EL (cell line): ENCODE measurements at regions not wholly inside any gene's neighbourhood (a gene's known extent, or its start where the extent isn't known, plus 50 kb on each side); places are given as distances from the start of the nearest gene placed in this dataset.

Experiments
- DNase-seq: peaks from one replicate; pipeline ENCODE4 v3.0.0-alpha.2; 2016

DNA sequence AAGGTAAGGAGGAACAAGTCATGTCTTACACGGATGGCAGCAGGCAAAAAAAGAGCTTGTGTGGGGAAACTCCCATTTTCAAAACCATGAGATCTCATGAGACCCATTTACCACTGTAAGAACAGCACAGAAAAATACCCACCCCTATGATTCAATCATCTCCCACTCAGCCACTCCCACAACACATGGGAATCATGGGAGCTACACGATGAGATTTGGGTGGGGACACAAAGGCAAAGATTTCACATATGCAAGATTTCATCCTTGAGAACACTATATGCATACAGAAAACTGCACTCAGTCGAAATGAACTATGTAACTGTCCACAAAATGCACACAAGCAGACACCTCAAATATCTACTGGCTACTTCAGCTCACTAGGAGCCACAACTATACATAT is 480.6 kb upstream of the BTBD3 start:
- no peak for DNase-seq

DNA sequence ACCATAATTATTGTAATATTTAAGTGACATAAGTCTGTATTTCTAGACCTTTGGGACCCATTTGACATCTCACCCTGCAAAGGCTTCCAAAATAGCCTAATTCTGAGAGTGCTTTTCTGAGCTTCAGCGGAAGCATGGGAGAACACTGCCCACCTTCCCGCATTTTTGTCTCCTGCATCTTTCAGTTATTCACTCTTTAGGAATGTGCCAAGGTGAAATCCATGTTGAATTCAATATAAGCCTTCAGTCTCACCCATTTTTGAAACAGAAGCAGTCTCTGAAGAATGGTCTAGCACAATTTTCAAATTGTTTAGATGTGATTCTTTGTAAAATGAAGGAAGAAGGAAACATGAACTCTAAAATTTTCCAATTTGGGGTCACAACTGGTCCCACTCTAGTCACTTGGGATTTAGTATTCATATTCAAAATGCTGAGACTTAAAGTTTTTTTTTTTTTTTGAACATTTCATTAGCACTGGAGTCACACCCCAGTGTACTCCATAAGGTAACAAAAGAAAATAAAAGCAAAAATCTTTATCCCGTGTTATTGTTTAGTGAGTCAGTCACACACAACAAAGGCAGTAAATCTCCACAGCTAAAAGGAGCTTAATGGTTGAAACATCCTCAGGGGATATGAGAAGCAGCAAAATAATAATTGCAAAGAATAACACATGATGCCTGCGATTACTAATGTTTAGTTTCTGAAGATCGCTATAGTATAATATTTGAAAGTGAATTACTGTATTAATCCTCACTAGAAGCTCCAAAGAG is 479.9 kb upstream of the BTBD3 start:
- no peak for DNase-seq

DNA sequence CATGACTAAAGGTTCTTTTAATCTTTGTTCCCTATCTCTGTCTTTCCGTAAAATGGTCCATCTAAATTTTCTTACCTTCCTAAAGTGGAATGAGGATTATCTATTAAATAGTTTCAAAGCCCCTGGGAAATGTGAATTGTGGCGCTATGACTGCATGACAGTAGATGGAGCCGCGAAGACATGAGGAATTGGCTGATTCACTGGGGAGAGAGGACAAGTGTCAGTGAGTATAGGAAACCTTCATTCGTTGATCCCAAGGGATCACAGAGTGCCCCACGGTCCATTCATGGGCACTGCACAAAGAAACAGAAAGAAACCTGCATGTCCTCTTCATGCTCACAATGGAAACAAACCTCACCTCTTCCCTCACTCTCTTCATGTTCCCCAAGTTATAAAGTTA is 479.3 kb upstream of the BTBD3 start:
- DNase-seq = no peak

DNA sequence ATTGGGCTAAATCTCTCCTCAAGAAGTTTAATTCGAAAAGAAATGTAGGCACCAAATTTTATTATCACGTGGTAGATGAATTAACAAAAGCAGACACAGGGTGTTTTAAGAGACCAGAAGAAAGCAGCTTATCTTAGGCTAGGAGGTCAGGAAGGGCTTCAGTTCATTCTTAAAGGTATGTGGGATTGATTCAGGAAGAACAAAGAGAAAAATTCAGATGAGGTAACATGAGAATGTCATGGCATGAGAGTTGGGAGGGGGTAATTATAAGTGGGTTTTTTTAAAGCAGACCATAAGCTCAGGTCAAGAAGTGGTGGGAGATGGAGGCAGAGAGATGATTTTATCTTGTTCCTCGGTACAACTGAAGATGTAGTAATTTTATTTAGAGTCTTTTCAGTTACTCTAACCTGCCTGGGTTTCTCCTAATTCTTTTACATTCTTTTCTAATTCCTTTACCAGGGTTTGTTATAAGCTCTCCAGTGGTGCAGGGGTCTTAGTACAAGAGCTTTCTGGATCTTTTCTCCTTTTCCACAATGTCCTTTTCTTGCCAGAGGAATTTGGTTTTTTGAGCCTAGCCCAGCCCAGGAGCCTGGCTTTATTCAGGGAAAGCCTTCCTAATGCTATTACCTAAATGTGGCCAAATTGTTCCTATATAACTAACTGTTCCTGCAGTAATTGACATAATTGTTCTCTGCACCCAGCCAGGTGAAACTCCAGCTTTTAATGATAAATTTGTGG is 474.1 kb upstream of the BTBD3 start:
- no peak for DNase-seq

DNA sequence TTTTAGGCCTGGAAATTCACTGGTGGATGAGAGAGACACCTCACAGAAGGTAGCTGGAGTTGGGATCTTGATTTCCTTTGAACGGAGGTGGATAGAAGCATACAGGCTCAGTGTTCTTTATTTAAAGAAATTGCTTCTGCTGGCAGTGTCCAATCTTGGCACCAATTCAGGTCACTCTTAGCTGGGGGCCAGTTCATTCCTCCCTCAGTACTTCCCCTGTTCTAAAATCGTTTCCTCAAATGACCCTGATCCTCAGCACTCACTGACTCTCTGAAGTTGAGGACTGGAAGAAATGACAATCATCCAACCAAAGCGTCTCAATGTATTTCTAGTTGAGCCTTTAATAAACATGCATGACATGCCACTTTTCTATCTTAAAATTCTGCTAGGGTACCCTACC is 472.5 kb upstream of the BTBD3 start:
- DNase-seq = no peak

DNA sequence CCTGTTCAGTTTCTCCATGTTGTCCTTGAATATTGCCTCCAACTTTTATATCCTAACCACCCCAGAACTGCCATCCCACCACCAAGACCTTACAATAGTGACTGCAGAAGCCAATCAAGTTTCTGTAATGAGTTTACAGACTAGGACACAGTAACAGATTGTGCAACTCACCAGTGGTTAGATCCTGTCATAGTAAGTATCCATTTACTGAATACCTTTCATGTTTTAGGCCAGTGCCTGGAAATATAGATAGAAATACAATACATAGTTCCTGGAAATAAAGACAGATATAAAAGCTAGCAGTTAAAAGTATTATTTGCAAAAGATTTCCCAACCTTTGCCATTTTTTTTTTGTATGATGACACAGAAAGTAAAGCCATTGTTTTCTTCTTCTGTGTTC is 471.8 kb upstream of the BTBD3 start:
- DNase-seq = peak; percentile 11

DNA sequence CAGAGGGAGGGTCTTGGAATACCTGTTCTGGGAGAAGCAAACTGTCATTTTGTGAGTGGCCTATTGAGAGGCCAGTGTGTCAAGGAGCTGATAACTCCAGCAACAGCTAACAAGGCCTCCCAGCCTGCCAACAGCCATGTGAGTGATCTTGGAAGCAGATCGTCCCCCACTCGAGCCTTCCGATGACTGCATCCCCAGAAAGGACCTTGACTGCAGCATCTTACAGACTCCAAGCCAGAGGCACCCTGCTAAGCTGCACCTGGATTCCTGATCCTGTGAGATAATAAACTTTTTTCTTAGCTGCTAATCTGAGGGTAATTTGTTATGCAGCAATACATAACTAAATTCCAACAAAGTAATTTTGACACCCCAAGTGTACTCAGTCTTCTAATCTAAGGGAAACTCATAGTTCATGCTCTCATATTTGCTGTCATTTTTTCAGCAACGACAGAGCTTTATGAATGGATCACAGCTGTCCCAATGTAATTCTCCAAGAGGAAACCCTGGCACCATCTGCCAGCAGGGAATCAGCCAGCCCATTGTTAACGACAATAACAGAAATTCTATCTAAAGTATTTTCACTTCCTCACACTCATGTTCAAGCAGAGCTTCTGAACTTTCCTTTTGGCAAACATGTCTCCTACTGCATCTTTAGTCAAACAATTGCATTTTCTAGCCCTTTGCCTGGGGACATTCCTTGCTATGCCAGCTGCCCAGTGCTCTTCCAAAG is 470.2 kb upstream of the BTBD3 start:
- DNase-seq = no peak

DNA sequence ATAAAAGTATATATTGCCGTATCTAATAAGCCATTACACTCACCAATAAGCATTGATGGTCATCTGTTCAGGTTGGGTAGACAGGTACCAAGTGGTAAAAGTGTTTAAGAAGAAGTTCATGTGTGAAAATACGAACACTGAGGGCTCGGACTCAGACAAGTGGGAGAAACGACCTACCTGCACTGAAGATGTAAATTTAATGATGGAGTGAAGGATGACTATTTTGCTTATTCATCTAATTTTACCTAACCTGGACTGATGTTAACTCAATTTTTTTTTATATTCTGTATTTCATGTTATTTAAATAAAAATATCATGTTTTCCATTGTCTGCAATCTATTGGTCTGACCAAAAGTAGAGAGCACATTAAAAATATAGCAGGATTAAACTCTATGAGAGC is 469.1 kb upstream of the BTBD3 start:
- DNase-seq = no peak

DNA sequence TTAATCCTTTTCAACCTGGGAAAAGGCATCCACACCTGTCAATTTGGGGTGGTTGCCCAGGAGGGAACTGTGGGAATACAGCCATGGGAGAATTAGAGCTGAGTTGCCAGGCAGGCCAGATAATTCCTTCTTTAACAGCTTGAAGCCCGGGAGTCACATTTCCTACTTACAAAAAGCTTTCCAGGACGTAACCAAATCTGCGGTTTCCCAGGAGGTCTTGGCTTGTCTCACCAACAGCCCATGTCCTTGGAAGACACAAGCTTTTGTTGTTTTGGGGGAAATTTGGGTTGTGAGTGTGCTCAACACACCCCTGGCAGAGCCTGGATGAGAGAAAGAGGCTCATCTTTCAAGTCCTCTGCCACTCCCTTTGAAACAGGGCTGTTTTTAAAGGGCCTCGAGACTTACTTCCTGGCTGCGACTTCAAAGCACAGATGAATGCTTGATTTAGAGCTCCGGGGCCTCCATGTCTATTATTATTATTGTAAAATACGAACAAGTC is 465.9 kb upstream of the BTBD3 start:
- DNase-seq = no peak

DNA sequence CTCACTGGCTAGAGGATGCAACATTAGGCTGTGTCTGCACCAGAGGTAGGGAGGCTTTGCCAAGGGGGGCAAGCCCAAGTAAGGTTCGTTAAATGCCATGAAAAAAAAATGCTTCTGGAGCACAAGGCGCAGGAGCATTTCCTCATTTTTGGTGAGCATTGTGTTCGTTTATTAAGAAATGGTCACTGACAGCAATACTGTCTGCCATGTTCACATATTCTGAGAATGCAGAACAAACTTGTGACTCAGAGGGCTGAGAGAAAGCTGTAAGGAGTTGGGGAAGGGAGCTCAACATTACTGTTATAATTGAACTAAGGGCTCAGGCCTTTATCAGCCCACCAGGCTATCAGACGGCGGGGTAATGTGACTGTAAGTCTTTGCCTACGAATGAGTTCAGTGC is 465.4 kb upstream of the BTBD3 start:
- DNase-seq = peak; percentile 48

DNA sequence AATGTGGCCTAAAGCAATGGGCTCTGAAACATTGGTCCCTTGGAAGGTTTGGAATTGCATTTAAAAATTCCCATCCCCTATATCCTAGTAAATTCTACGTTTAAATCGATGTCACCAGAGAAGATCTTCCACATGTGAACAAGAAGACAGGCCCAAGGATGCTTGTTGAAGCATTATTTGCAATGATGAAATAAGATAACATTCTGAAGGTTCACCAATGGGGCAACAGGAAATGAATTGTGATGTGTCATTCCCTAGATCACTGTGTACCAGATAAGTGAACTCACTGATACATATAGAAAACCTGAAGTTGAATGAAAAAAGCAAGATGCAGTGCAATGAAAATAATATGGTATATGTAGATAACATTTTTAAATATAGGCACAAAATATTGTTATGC is 464.3 kb upstream of the BTBD3 start:
- DNase-seq = peak; percentile 78

DNA sequence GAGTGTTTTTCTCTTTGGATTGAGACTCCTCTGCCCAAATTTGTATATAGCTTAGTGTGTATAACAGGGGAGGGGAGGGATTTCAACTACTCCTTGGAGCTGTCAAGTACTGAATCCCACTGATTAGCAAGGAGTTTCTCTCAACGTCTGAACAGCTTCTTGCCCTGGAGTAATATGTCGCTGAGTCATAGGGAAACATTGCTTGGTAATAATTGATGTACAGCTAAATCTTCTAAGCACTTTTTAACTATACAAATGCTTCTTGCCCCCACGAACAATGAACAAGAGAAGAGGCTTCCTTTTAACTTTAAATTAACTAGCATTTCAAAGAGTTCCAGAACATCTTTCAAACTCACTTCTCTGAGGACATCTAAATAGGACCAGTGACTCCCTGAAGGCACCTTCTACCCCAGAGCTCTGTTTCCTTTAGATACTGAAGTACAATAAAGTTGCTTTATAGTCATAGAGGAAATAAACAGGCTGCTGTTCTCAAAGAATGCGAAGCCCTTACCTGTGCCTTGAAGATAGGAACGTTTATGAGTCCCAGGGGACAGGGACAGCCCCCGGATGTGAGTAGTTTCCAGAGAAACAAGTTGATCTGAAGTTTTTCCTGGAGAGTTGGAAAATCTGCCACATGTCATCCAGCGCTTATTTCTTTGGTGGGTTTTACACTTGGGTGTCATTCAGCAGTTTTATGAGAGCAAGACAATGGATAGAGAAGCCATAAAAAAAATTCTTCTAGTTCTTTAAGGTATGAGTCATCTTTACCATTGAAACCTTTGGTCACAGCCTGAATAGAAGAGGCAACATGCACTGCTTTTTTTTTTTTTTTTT is 462.5 kb upstream of the BTBD3 start:
- peak; percentile 89 for DNase-seq

DNA sequence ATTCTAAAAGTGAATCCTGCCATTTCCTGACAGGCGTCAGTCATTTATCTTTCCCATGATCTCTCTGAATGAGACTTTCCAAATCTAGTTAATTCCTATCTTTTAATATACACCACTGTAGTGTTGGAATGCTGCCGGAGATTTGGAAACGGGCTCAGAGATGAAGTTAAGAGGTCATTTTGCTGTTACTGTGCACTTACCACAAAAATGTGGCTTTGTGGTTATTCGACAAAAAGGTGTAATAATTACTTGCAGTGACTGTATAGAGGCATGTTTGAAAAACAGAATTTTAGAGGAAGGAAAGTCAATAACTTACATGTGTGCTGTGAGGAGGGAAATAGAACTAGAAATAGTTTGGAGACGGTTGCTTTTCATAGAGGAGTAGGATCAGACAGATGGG is 460.2 kb upstream of the BTBD3 start:
- peak; percentile 58 for DNase-seq

DNA sequence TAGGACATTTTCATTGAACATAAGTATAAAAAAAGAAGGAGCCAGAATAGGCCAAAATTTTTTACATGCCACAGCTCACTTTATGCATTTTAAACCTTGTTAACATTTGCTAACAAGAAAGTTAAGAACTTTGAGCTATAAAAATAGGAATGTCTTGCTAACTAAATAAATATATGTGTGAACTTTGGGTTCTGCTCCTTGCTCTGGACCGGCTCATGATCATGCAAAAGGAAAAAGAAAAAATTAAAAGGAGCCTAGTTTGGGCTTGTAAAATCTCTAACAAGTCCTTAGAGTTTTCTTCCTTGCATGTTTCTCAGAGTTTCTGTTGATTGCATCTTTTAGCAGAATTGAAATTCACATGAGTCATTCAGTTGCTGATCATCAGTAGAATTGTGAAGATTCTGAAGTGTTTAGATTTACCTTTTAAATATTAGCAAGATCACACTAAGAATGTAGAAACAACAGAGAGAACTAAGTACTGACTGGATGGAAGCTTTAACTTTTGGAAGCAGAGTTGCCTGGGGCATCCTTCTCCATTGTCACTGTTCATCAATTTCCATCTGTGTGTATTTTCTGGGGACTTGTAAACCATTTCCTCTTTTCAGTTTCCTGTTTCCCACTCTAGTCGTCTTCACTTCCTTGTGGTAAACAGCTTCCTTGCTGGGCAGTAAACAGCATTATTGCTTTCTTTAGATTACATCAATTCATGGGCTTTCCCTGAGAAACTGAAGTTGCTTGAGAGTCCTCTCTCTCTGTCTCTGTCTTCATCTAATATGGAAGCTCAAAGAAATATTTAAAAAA is 458.4 kb upstream of the BTBD3 start:
- DNase-seq = peak; percentile 13

DNA sequence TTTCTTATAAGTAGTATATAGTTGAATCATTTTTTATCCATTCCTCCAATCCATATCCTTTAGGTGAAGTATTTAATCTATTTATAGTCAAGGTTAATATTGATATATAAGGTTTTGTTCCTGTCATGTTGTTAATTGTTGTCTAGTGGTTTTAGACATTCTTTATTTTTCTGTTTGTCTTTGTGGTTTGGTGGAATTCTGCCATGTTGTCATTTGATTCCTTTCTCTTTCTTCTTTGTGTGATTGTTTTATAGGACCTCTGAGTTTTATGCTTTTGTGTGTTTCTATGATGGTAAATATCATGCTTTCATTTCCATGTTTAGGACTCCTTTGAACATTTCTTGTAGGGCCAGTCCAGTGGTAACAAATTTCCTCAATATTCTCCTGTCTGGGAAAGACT is 450.3 kb upstream of the BTBD3 start:
- DNase-seq = peak; percentile 12

DNA sequence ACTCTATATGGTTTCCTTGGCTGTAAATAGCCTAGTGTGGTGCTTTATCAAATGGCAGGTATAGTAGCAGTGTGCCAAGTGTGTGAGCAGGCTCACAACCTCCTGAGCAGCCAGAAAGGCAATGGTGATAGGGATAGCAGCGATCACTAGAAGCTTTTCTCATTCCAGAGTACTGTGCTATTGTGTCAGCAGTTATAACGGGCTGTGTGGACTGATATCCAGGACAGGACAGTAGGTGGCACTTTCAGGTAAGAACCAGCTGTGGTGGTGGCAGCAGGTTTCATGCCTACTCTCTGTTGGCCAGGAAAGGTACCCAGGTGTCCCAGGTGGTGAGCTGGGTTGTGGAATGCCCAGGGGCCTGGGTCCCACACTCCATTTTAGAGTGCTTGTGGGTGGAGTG is 448.8 kb upstream of the BTBD3 start:
- DNase-seq = no peak

DNA sequence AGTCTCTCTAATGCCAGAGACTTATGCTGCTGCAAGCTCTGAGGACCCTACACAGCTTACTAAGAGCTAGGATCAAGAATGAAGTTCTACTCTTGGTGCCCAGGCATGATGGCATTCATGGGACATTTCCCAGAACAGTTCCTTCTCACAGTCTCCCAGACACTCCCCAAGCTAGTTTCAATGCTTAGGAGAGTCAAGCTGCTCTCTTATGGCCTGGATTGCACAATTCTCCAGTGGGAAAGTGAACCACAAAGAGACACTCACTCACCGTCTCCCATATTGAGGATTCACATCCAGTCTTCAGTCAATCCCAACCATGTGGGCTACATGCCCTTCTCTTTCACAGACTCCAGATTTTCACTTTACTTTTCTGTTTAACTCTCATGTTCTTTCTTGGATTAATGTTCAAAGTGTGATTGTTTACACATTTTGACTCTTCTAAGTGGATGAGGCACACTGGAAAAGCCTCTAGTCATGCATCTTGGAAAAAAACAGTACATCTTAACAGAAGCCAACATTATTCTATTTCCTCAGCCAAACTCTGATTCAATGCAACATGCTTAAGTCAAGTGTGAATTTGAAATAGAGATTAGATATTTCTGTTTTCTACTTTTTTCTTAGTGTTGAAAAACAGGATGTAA is 447.8 kb upstream of the BTBD3 start:
- DNase-seq = no peak

DNA sequence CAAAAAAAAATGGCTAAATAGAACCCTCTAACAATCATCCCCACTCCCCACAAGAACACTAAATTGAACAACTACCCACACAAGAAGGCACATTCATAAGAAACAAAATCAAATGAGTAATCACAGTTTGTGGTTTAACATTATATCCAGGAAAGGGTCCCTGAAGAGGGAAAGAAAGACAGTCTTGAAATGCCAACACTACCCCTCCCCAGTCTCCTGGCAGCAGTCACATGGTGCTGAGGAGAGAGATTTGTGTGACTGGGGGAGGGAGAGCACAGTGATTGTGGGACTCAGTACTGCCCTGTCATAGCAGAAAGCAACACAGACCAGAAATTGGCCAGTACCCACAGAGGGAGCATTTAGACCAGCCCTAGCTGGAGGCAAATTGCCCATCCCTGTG is 443.7 kb upstream of the BTBD3 start:
- DNase-seq = no peak

DNA sequence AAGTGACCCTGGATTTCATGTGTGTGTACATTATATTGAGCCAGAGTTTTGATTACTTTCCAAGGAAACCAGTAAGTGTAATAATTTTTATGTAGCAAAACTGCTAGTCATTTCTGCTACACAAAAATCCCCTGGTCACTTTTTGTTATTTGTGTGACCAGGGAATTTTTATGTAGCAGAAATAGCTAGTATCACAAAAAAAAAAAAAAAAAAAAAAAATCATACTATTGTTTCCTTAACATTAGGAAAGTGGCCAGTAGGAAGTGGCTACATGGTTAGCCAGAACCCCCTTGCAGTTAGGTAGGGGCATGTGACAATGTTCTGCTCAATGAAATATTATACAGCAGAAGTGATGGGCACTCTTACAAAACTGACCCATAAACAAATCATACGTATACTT is 434.0 kb upstream of the BTBD3 start:
- no peak for DNase-seq

DNA sequence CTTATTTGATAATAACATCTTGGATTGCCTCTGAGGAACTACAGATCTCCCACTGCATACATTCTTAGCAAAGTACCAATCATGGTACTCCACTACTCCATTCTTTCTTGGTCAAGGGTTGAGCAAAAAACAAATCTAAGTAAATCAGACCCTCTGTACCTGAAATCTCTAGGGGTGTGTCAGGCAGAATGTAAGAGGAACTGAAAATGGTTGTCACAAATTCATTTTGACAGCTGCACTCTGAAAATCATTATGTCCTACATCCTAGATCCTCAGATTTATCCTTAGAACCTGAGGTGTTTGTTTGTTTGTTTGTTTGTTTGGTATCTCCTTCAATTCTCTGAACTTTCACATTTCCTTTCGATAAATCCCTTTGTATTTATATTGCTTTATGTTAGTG is 433.2 kb upstream of the BTBD3 start:
- DNase-seq = no peak

DNA sequence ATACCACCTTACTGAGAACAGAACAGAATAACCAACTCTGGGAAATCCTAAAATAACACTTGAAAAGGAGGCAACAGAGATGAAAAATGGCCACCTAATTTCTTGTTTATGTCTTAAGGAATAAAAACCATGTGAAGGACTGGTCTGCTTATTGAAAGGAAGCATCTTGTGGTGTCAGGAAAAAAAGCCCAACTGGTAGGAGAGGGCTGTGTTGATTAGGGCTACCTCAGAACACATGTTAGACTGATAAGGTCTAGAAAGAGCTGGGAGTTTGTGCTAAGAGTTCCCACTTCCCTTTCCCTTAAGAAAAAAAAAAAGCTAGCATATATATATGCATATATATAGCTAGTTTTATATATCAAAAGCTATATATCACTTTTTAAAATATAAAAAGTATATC is 425.3 kb upstream of the BTBD3 start:
- no peak for DNase-seq

DNA sequence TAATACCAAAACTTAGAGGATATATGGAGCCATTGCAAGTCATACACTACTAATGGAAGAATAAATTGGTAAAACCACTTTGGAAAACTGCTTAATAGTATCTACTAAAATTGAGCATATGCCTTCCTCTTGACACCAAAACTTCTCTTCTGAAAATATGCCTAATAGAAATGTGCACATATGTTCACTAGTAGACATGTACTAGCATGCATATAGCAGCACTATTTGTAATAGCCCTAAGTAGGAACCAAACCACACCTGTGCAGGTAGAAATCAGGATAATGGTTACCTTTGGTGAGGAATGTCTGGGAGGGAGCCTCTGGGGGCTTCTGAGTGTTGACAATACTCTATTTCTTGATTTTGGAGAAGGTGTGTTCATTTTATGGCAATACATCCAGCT is 424.8 kb upstream of the BTBD3 start:
- DNase-seq = no peak
